ENCODE measurements at regions not wholly inside any gene's neighbourhood (a gene's known extent, or its start where the extent isn't known, plus 50 kb on each side); places are given as distances from the start of the nearest gene placed in this dataset.

GRCh38 chr10:29709484-29710002 is 74.8 kb upstream of the SVIL start:
- Histone ChIP-seq H3K36me3 (ENCODE audit: insufficient read depth) (no peaks in the 10 kb centered on the region), H3K4me2 (no peak overlapping the region), H3K27me3 (ENCODE audit: insufficient read depth, low read depth) (no peaks in the 10 kb centered on the region), H3K9ac (no peak overlapping the region), H3K4me1 (ENCODE audit: low read depth, poor library complexity, severe bottlenecking) (no peaks in the 10 kb centered on the region), H3K27ac (no peak overlapping the region), H3K79me2 (ENCODE audit: insufficient read depth, low read depth) (no peaks in the 10 kb centered on the region), H3K4me3 (IDR thresholded peaks at IDR 0.05; ENCODE audit: insufficient read depth, low read depth, low read length) (no peak overlapping the region), H4K20me1 (ENCODE audit: insufficient read depth) (no peaks in the 10 kb centered on the region), H2AFZ (ENCODE audit: low read depth) (no peak overlapping the region)
- TF ChIP-seq, protein P1, sequence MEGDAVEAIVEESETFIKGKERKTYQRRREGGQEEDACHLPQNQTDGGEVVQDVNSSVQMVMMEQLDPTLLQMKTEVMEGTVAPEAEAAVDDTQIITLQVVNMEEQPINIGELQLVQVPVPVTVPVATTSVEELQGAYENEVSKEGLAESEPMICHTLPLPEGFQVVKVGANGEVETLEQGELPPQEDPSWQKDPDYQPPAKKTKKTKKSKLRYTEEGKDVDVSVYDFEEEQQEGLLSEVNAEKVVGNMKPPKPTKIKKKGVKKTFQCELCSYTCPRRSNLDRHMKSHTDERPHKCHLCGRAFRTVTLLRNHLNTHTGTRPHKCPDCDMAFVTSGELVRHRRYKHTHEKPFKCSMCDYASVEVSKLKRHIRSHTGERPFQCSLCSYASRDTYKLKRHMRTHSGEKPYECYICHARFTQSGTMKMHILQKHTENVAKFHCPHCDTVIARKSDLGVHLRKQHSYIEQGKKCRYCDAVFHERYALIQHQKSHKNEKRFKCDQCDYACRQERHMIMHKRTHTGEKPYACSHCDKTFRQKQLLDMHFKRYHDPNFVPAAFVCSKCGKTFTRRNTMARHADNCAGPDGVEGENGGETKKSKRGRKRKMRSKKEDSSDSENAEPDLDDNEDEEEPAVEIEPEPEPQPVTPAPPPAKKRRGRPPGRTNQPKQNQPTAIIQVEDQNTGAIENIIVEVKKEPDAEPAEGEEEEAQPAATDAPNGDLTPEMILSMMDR (conservative IDR thresholded peaks at IDR 0.05; ENCODE audit: low read depth, low read length), result no peak

- TF ChIP-seq, protein P1 (conservative IDR thresholded peaks at IDR 0.05; ENCODE audit: low read depth, low read length), result no peak
- Histone ChIP-seq H3K4me1 (ENCODE audit: low read depth, poor library complexity, severe bottlenecking) (no peaks in the 10 kb centered on the region), H3K27me3 (ENCODE audit: insufficient read depth, low read depth) (no peaks in the 10 kb centered on the region), H3K27ac (no peak overlapping the region), H3K4me2 (no peak overlapping the region), H4K20me1 (ENCODE audit: insufficient read depth) (no peaks in the 10 kb centered on the region), H3K79me2 (ENCODE audit: insufficient read depth, low read depth) (no peaks in the 10 kb centered on the region), H3K36me3 (ENCODE audit: insufficient read depth) (no peaks in the 10 kb centered on the region), H3K9ac (no peak overlapping the region), H2AFZ (ENCODE audit: low read depth) (no peak overlapping the region), H3K4me3 (IDR thresholded peaks at IDR 0.05; ENCODE audit: insufficient read depth, low read depth, low read length) (no peak overlapping the region)
Measured at GRCh38 chr10:29703271-29703670, 68.5 kb upstream of the SVIL start.

GRCh38 chr10:29702273-29703164 is 67.7 kb upstream of the SVIL start:
- Histone ChIP-seq H3K4me1 (ENCODE audit: low read depth, poor library complexity, severe bottlenecking) (no peaks in the 10 kb centered on the region), H3K79me2 (ENCODE audit: insufficient read depth, low read depth) (no peaks in the 10 kb centered on the region), H3K4me2 (no peak overlapping the region), H3K27me3 (ENCODE audit: insufficient read depth, low read depth) (no peaks in the 10 kb centered on the region), H3K9ac (no peak overlapping the region), H3K36me3 (ENCODE audit: insufficient read depth) (no peaks in the 10 kb centered on the region), H2AFZ (ENCODE audit: low read depth) (no peak overlapping the region), H3K27ac (no peak overlapping the region), H4K20me1 (ENCODE audit: insufficient read depth) (no peaks in the 10 kb centered on the region), H3K4me3 (IDR thresholded peaks at IDR 0.05; ENCODE audit: insufficient read depth, low read depth, low read length) (no peak overlapping the region)
- TF ChIP-seq, protein P1 (conservative IDR thresholded peaks at IDR 0.05; ENCODE audit: low read depth, low read length), result no peak

GRCh38 chr10:29701306-29701705 is 66.5 kb upstream of the SVIL start:
- Histone ChIP-seq H3K4me2 (no peak overlapping the region), H3K4me1 (ENCODE audit: low read depth, poor library complexity, severe bottlenecking) (no peaks in the 10 kb centered on the region), H4K20me1 (ENCODE audit: insufficient read depth) (no peaks in the 10 kb centered on the region), H3K4me3 (IDR thresholded peaks at IDR 0.05; ENCODE audit: insufficient read depth, low read depth, low read length) (no peak overlapping the region), H3K36me3 (ENCODE audit: insufficient read depth) (no peaks in the 10 kb centered on the region), H2AFZ (ENCODE audit: low read depth) (no peak overlapping the region), H3K9ac (no peak overlapping the region), H3K27me3 (ENCODE audit: insufficient read depth, low read depth) (no peaks in the 10 kb centered on the region), H3K79me2 (ENCODE audit: insufficient read depth, low read depth) (no peaks in the 10 kb centered on the region), H3K27ac (no peak overlapping the region)
- TF ChIP-seq, protein P1 (conservative IDR thresholded peaks at IDR 0.05; ENCODE audit: low read depth, low read length), result no peak

Measured in KMS-11 (cell line).